IMR-90 (cell line): ENCODE measurements at regions not wholly inside any gene's neighbourhood (a gene's known extent, or its start where the extent isn't known, plus 50 kb on each side); places are given as distances from the start of the nearest gene placed in this dataset.
"Not testable (repeated sequence)": the region's sequence is repeated elsewhere in the genome, so short reads cannot be mapped to it uniquely, and the experiment has no call there.

Experiments
- ATAC-seq: fragments of 200-7000 bp; cut with Tn5 transposase; 2 replicates; pipeline ENCODE4 v1.9.1; 2020; ENCODE audit warnings: low read depth, mild to moderate bottlenecking, moderate library complexity
- BruUV-seq: library from RNA; stranded (reverse); fragments of 400-500 nt; replicated peaks from 2 replicates; lab custom pipeline; 2021; lab: Mats Ljungman, UMichigan
- CTCF ChIA-PET: fragments of 300-600 bp; formaldehyde crosslinking; extraction: SDS; loops from one replicate; lab custom pipeline; 2021; ENCODE audit warnings: antibody characterized with exemption; lab: Yijun Ruan, JAX
- POLR2A ChIA-PET: fragments of 300-600 bp; sonication (Branson Sonifier 250); formaldehyde crosslinking; loops from one replicate; lab custom pipeline; 2022; ENCODE audit warnings: antibody characterized with exemption; ENCODE audit not compliant: unreplicated experiment; lab: Charles Lee
- DNase-seq: peaks from one replicate; pipeline ENCODE4 v3.0.0; 2013
- H2AFZ ChIP-seq: replicated peaks from 2 replicates; pipeline ENCODE3; 2013; ENCODE audit warnings: low read length, mild to moderate bottlenecking; ENCODE audit not compliant: poor library complexity
- H2AK5ac ChIP-seq: 2 replicates; pipeline ENCODE4 v1.6.1; 2013; ENCODE audit warnings: low read depth, low read length, inconsistent platforms
- H2AK9ac ChIP-seq: replicated peaks from 2 replicates; pipeline ENCODE3; 2013; ENCODE audit warnings: mild to moderate bottlenecking, low read depth, low read length, moderate library complexity; ENCODE audit not compliant: poor library complexity
- H2BK120ac ChIP-seq: 2 replicates; pipeline ENCODE4 v1.6.1; 2013; ENCODE audit warnings: low read depth, low read length, inconsistent platforms
- H2BK15ac ChIP-seq: 3 replicates; pipeline ENCODE4 v1.6.1; 2013; ENCODE audit warnings: low read depth, low read length, inconsistent platforms
- H2BK20ac ChIP-seq: 2 replicates; pipeline ENCODE4 v1.6.1; 2013; ENCODE audit warnings: low read depth, mild to moderate bottlenecking, inconsistent platforms, low read length, moderate library complexity
- H2BK5ac ChIP-seq: 2 replicates; pipeline ENCODE4 v1.6.1; 2013; ENCODE audit warnings: mild to moderate bottlenecking, low read depth, low read length, inconsistent platforms; ENCODE audit not compliant: poor library complexity, severe bottlenecking
- H3K14ac ChIP-seq: replicated peaks from 2 replicates; pipeline ENCODE4 v1.6.1; 2013; ENCODE audit warnings: low read depth, low read length, inconsistent platforms
- H3K18ac ChIP-seq: 2 replicates; pipeline ENCODE4 v1.6.1; 2013; ENCODE audit warnings: low read depth, low read length, control low read depth
- H3K23ac ChIP-seq: 2 replicates; pipeline ENCODE4 v1.6.1; 2013; ENCODE audit warnings: low read depth, low read length, inconsistent platforms
- H3K27ac ChIP-seq: 2 replicates; pipeline ENCODE4 v1.5.1; 2013; ENCODE audit warnings: mild to moderate bottlenecking, control low read depth, low read length; ENCODE audit not compliant: insufficient read depth
- H3K27me3 ChIP-seq: 2 replicates; pipeline ENCODE4 v1.6.1; 2013; ENCODE audit warnings: low read length; ENCODE audit not compliant: control insufficient read depth, insufficient read depth
- H3K36me3 ChIP-seq: 2 replicates; pipeline ENCODE4 v1.6.1; 2013; ENCODE audit warnings: low read length, mixed read lengths; ENCODE audit not compliant: control insufficient read depth, insufficient read depth
- H3K4ac ChIP-seq: 2 replicates; pipeline ENCODE4 v1.6.1; 2013; ENCODE audit warnings: low read depth, low read length, inconsistent platforms
- H3K4me1 ChIP-seq: 2 replicates; pipeline ENCODE4 v1.6.1; 2013; ENCODE audit warnings: low read length, mixed read lengths; ENCODE audit not compliant: control insufficient read depth, insufficient read depth
- H3K4me2 ChIP-seq: 2 replicates; pipeline ENCODE4 v1.6.1; 2013; ENCODE audit warnings: low read depth, mild to moderate bottlenecking, control low read depth, low read length, moderate library complexity
- H3K4me3 ChIP-seq: 2 replicates; pipeline ENCODE4 v1.5.1; 2013; ENCODE audit warnings: low read depth, mild to moderate bottlenecking, control low read depth, low read length, moderate library complexity; ENCODE audit not compliant: insufficient read depth
- H3K56ac ChIP-seq: 2 replicates; pipeline ENCODE4 v1.6.1; 2013; ENCODE audit warnings: low read length, inconsistent platforms; ENCODE audit not compliant: insufficient read depth; ENCODE audit errors: extremely low read depth
- H3K79me1 ChIP-seq, 2 experiments: 2 replicates each; pipeline ENCODE4 v1.6.1; 2013; ENCODE audit warnings: low read length in 2 of 2, inconsistent platforms in 1 of 2, low read depth in 1 of 2
- H3K9ac ChIP-seq: 2 replicates; pipeline ENCODE4 v1.6.1; 2013; ENCODE audit warnings: low read depth, low read length, control low read depth
- H3K9me1 ChIP-seq: 2 replicates; pipeline ENCODE4 v1.6.1; 2013; ENCODE audit warnings: low read length, inconsistent platforms; ENCODE audit not compliant: insufficient read depth
- H3K9me3 ChIP-seq: 2 replicates; pipeline ENCODE4 v1.6.1; 2013; ENCODE audit warnings: low read length; ENCODE audit not compliant: control insufficient read depth, insufficient read depth
- H4K20me1 ChIP-seq: 2 replicates; pipeline ENCODE4 v1.6.1; 2013; ENCODE audit warnings: low read length, inconsistent platforms; ENCODE audit not compliant: insufficient read depth
- H4K5ac ChIP-seq: 2 replicates; pipeline ENCODE4 v1.6.1; 2013; ENCODE audit warnings: mild to moderate bottlenecking, low read depth, low read length, control low read depth
- H4K8ac ChIP-seq, 2 experiments: 2 replicates each; pipeline ENCODE4 v1.6.1; 2013; ENCODE audit warnings: low read depth in 2 of 2, low read length in 2 of 2, control low read depth in 1 of 2, inconsistent platforms in 1 of 2
- H4K91ac ChIP-seq: 2 replicates; pipeline ENCODE4 v1.6.1; 2013; ENCODE audit warnings: low read depth, low read length, inconsistent platforms; ENCODE audit not compliant: insufficient read depth
- CEBPB ChIP-seq: IDR thresholded peaks from 2 replicates; pipeline ENCODE4 v1.6.1; 2012; ENCODE audit warnings: low read depth, low read length, improper control_type of control experiment
- CHD1 ChIP-seq: IDR thresholded peaks from 2 replicates; pipeline ENCODE4 v1.6.1; 2012; ENCODE audit warnings: low read depth, low read length, improper control_type of control experiment
- ELK1 ChIP-seq: fragments of 150-350 bp; IDR thresholded peaks from 2 replicates; pipeline ENCODE4 v1.6.1; 2016; ENCODE audit warnings: low read depth, mild to moderate bottlenecking, low read length, moderate library complexity, borderline replicate concordance
- FOS ChIP-seq: fragments of 150-350 bp; IDR thresholded peaks from 2 replicates; pipeline ENCODE4 v1.6.1; 2016; ENCODE audit warnings: low read depth, low read length
- MAZ ChIP-seq: IDR thresholded peaks from 2 replicates; pipeline ENCODE4 v1.6.1; 2012; ENCODE audit warnings: low read depth, mild to moderate bottlenecking, low read length, improper control_type of control experiment, moderate library complexity, borderline replicate concordance
- MXI1 ChIP-seq: IDR thresholded peaks from 2 replicates; pipeline ENCODE4 v1.6.1; 2012; ENCODE audit warnings: low read depth, mild to moderate bottlenecking, low read length, moderate library complexity, borderline replicate concordance
- POLR2A ChIP-seq: IDR thresholded peaks from 2 replicates; pipeline ENCODE4 v1.6.1; 2012; ENCODE audit warnings: mild to moderate bottlenecking, low read depth, low read length
- RCOR1 ChIP-seq: IDR thresholded peaks from 2 replicates; pipeline ENCODE4 v1.6.1; 2012; ENCODE audit warnings: mild to moderate bottlenecking, low read length, improper control_type of control experiment; ENCODE audit not compliant: insufficient replicate concordance
- RFX5 ChIP-seq: IDR thresholded peaks from 2 replicates; pipeline ENCODE4 v1.8.0; 2012; ENCODE audit warnings: low read depth, mild to moderate bottlenecking, low read length, moderate library complexity
- WGBS, 2 experiments: methylation state at CpG; one replicate each; pipeline versions ENCODE4 v1.1.5 to v1.1.7; 2013; ENCODE audit warnings: missing lambda C conversion rate in 2 of 2; ENCODE audit not compliant: insufficient read length in 1 of 2; ENCODE audit errors: extremely low coverage in 2 of 2; 5-methylcytosine and 5-hydroxymethylcytosine counted together
- dilution Hi-C: fragments of 300-500 bp; cut with HindIII; formaldehyde crosslinking; loops from one replicate; pipeline ENCODE4 v1.14.3; 2018; ENCODE audit warnings: low sequenced_read_pairs; ENCODE audit not compliant: unreplicated experiment
- in situ Hi-C: fragments of 300-500 bp; cut with MboI; formaldehyde crosslinking; loops from 3 replicates; pipeline ENCODE4 v1.14.3; 2019; ENCODE audit warnings: low sequenced_read_pairs, inconsistent platforms, mixed read lengths
- intact Hi-C: fragments of 100-400 bp; cut with micrococcal nuclease; formaldehyde crosslinking; loops from 2 replicates; pipeline ENCODE4 v1.10.0; 2022

- no peak for ATAC-seq
- Histone ChIP-seq H2BK5ac (no peak overlapping the region), H3K4ac (no peak overlapping the region), H2BK15ac (no peak overlapping the region), H3K18ac (no peak overlapping the region), H3K79me1 (no peaks in the 10 kb centered on the region), H3K36me3 (no peaks in the 10 kb centered on the region), H3K27ac (no peak overlapping the region), H2AFZ (no peak overlapping the region), H3K27me3 (no peaks in the 10 kb centered on the region), H4K5ac (no peak overlapping the region), H4K20me1 (no peaks in the 10 kb centered on the region), H3K23ac (no peak overlapping the region), H2AK9ac (no peak overlapping the region), H2BK120ac (no peak overlapping the region), H3K4me1 (no peaks in the 10 kb centered on the region), H3K9ac (no peak overlapping the region), H3K4me2 (no peak overlapping the region), H2BK20ac (no peak overlapping the region), H3K14ac (no peak overlapping the region), H3K56ac (no peak overlapping the region), H3K9me3 (no peaks in the 10 kb centered on the region), H4K91ac (no peak overlapping the region), H4K8ac (no peak overlapping the region), H3K9me1 (no peaks in the 10 kb centered on the region), H3K4me3 (no peak overlapping the region), H2AK5ac (no peak overlapping the region)
- dilution Hi-C loops (no loop called here), in situ Hi-C loops (no loop called here), intact Hi-C loops (no loop called here)
- ChIA-PET CTCF (no interaction called here), POLR2A (no interaction called here)
- DNase-seq: no peak
- no CpG with 5 or more reads among the region's 1 CpG for WGBS, 2 experiments
- BruUV-seq: no TSS peak
- no peak for TF ChIP-seq MXI1
- TF ChIP-seq POLR2A: no peak
- no peak for TF ChIP-seq MAZ
- no peak for TF ChIP-seq CEBPB
- TF ChIP-seq RFX5: no peak
- no peak for TF ChIP-seq RCOR1
- TF ChIP-seq FOS: no peak
- TF ChIP-seq ELK1: no peak
- no peak for TF ChIP-seq CHD1
These were observed 221.8 kb upstream of the PPP1R3A start for GRCh38 chr7:114140561-114140960.

- H4K8ac ChIP-seq, H4K91ac ChIP-seq, H2BK120ac ChIP-seq, H2AK5ac ChIP-seq, H3K4me2 ChIP-seq, intact Hi-C loops, H3K36me3 ChIP-seq, H2AK9ac ChIP-seq, H3K18ac ChIP-seq, H2BK5ac ChIP-seq, H2BK20ac ChIP-seq, CTCF ChIA-PET, H4K5ac ChIP-seq, H2BK15ac ChIP-seq, ATAC-seq, H3K56ac ChIP-seq, H3K14ac ChIP-seq, H3K9ac ChIP-seq, H3K79me1 ChIP-seq, H3K4me3 ChIP-seq, BruUV-seq, H3K9me3 ChIP-seq, dilution Hi-C loops, H3K23ac ChIP-seq, H3K27ac ChIP-seq, in situ Hi-C loops, H4K20me1 ChIP-seq, H3K4me1 ChIP-seq, H3K27me3 ChIP-seq, DNase-seq, H3K4ac ChIP-seq, POLR2A ChIA-PET, H3K9me1 ChIP-seq, H2AFZ ChIP-seq: not testable (repeated sequence)
- 87% methylated on average over 3 of the region's 5 CpGs; no CpG with 5 or more reads in 1 of the 2 experiments for WGBS, 2 experiments
These were observed 220.9 kb upstream of the PPP1R3A start for GRCh38 chr7:114139690-114140089.
